CD4-positive, alpha-beta T cell (primary cell): ENCODE measurements at regions not wholly inside any gene's neighbourhood (a gene's known extent, or its start where the extent isn't known, plus 50 kb on each side); places are given as distances from the start of the nearest gene placed in this dataset.
A peak's percentile ranks its signal among the peaks of the same experiment; 100 is the strongest.

Experiments
- ATAC-seq: fragments of 200-7000 bp; cut with Tn5 transposase; one replicate; pipeline ENCODE4 v1.10.0; 2022; ENCODE audit warnings: mild to moderate bottlenecking; ENCODE audit not compliant: poor library complexity
- CTCF ChIA-PET: fragments of 350-600 bp; sonication (Branson Sonifier 250); formaldehyde crosslinking; loops from one replicate; lab custom pipeline; 2021; ENCODE audit warnings: antibody characterized with exemption, inconsistent platforms; lab: Charles Lee
- POLR2A ChIA-PET: fragments of 350-600 bp; sonication (Branson Sonifier 250); formaldehyde crosslinking; loops from one replicate; lab custom pipeline; 2021; ENCODE audit warnings: antibody characterized with exemption, inconsistent platforms; lab: Charles Lee
- DNase-seq, 14 experiments: peaks; one replicate each; pipeline ENCODE4 v3.0.0-alpha.2; 2013 to 2020; ENCODE audit warnings: mixed read lengths in 2 of 14
- H3K27ac ChIP-seq, 2 donors: one replicate each; pipeline versions ENCODE4 v1.5.1 to v1.7.0; 2013; ENCODE audit warnings: low read length in 2 of 2, low read depth in 1 of 2, mild to moderate bottlenecking in 1 of 2
- H3K27me3 ChIP-seq, 2 experiments: 1 replicate in 1 of 2; 2 replicates in 1 of 2; pipeline versions ENCODE4 v1.6.1 to v1.7.0; 2013; ENCODE audit warnings: low read length in 2 of 2, control low read depth in 1 of 2, mild to moderate bottlenecking in 1 of 2, moderate library complexity in 1 of 2; ENCODE audit not compliant: insufficient read depth in 2 of 2, control insufficient read depth in 1 of 2
- H3K36me3 ChIP-seq: one replicate; pipeline ENCODE4 v1.6.1; 2013; ENCODE audit warnings: low read length, control low read depth; ENCODE audit not compliant: insufficient read depth
- H3K4me1 ChIP-seq: one replicate; pipeline ENCODE4 v1.6.1; 2013; ENCODE audit warnings: low read length, control low read depth; ENCODE audit not compliant: insufficient read depth
- H3K4me3 ChIP-seq: one replicate; pipeline ENCODE4 v1.5.1; 2013; ENCODE audit warnings: mild to moderate bottlenecking, low read length, moderate library complexity
- H3K9me3 ChIP-seq, 2 experiments: 1 replicate in 1 of 2; 2 replicates in 1 of 2; pipeline versions ENCODE4 v1.6.1 to v1.7.0; 2013; ENCODE audit warnings: low read length in 2 of 2, mild to moderate bottlenecking in 2 of 2, control low read depth in 1 of 2, moderate library complexity in 1 of 2; ENCODE audit not compliant: control insufficient read depth in 1 of 2, insufficient read depth in 1 of 2
- H3K27ac Mint-ChIP-seq: one replicate; pipeline ENCODE4 v1.8.0; 2020; ENCODE audit warnings: mixed read lengths
- H3K27me3 Mint-ChIP-seq: one replicate; pipeline ENCODE4 v1.8.0; 2021; ENCODE audit warnings: mixed read lengths
- H3K36me3 Mint-ChIP-seq: one replicate; pipeline ENCODE4 v1.8.0; 2021; ENCODE audit warnings: low read depth, mixed read lengths
- H3K4me1 Mint-ChIP-seq: one replicate; pipeline ENCODE4 v1.8.0; 2021; ENCODE audit warnings: low read depth, mixed read lengths
- H3K4me3 Mint-ChIP-seq: one replicate; pipeline ENCODE4 v1.8.0; 2020; ENCODE audit warnings: mild to moderate bottlenecking, mixed read lengths
- H3K9me3 Mint-ChIP-seq: one replicate; pipeline ENCODE4 v1.8.0; 2020; ENCODE audit warnings: mixed read lengths
- CTCF ChIP-seq: fragments of 200-600 bp; IDR thresholded peaks from one replicate; pipeline ENCODE4 v1.8.0; 2022; ENCODE audit warnings: antibody characterized with exemption, mild to moderate bottlenecking
- intact Hi-C, 2 experiments: fragments of 100-400 bp; cut with DNase I in 1 of 2; cut with micrococcal nuclease in 1 of 2; formaldehyde crosslinking; loops; one replicate each; pipeline versions ENCODE4 v1.15.1 to v1.9.0; 2023 to 2025; cut with DNase I, micrococcal nuclease

GRCh38 chr12:25377469-25378177 is 126.9 kb upstream of the KRAS start:
- H3K27ac Mint-ChIP-seq: peak overlapping the region; percentile 89
- Histone ChIP-seq H3K4me3 (no peak overlapping the region), H3K27ac (peak overlapping the region; percentile 26 to 65), H3K9me3 (no peaks in the 10 kb centered on the region), H3K27me3 (no peaks in the 10 kb centered on the region), H3K36me3 (no peaks in the 10 kb centered on the region), H3K4me1 (peaks cover 30% of the 10 kb centered on the region)
- CTCF ChIA-PET: interaction anchor here (0.7 to 2.6 kb wide), 5 partner anchors 10 to 136 kb away, joined by 3 to 12 read pairs (median 3); no protein-coding TSS in a partner anchor
- peak in 12 of 14 experiments; percentile 6 to 79 (median 29) for DNase-seq
- no peaks in the 10 kb centered on the region for H3K36me3 Mint-ChIP-seq
- no peak for TF ChIP-seq CTCF
- no peaks in the 10 kb centered on the region for H3K27me3 Mint-ChIP-seq
- POLR2A ChIA-PET: interaction anchor here (0.6 to 3.1 kb wide), 20 partner anchors 9 to 326 kb away, joined by 3 to 32 read pairs (median 4); partner anchors contain the start of genes DNAI7, ETFRF1 and KRAS
- peak; percentile 92 for ATAC-seq
- intact Hi-C loops: no loop called here
- peak overlapping the region; percentile 63 for H3K4me3 Mint-ChIP-seq
- no peaks in the 10 kb centered on the region for H3K9me3 Mint-ChIP-seq
- H3K4me1 Mint-ChIP-seq: peaks cover 47% of the 10 kb centered on the region

GRCh38 chr12:25376985-25377384 is 126.3 kb upstream of the KRAS start:
- H3K9me3 ChIP-seq: no peaks in the 10 kb centered on the region
- no peaks in the 10 kb centered on the region for H3K27me3 ChIP-seq
- DNase-seq: peak in 1 of 14 experiments; percentile 11
- intact Hi-C loops: no loop called here
- Mint-ChIP-seq H3K27me3 (no peaks in the 10 kb centered on the region), H3K36me3 (no peaks in the 10 kb centered on the region), H3K4me1 (peaks cover 40% of the 10 kb centered on the region), H3K27ac (peak overlapping the region; percentile 89), H3K4me3 (no peak overlapping the region), H3K9me3 (no peaks in the 10 kb centered on the region)
- no peaks in the 10 kb centered on the region for H3K36me3 ChIP-seq
- H3K27ac ChIP-seq: peak overlapping the region; percentile 26 to 65
- ChIA-PET CTCF (interaction anchor here (0.7 to 2.6 kb wide), 3 partner anchors 10 to 135 kb away, joined by 3 to 12 read pairs (median 5); no protein-coding TSS in a partner anchor), POLR2A (interaction anchor here (0.6 to 3.1 kb wide), 20 partner anchors 8 to 326 kb away, joined by 3 to 32 read pairs (median 4); partner anchors contain the start of genes DNAI7, ETFRF1 and KRAS)
- TF ChIP-seq CTCF: no peak
- peaks cover 24% of the 10 kb centered on the region for H3K4me1 ChIP-seq
- ATAC-seq: peak; percentile 38
- H3K4me3 ChIP-seq: no peak overlapping the region

GRCh38 chr12:25376407-25376806 is 125.7 kb upstream of the KRAS start:
- no peaks in the 10 kb centered on the region for H3K36me3 Mint-ChIP-seq
- H3K9me3 ChIP-seq: no peaks in the 10 kb centered on the region
- no peaks in the 10 kb centered on the region for H3K27me3 ChIP-seq
- no peak overlapping the region for H3K4me3 ChIP-seq
- H3K27me3 Mint-ChIP-seq: no peaks in the 10 kb centered on the region
- H3K4me1 ChIP-seq: peaks cover 22% of the 10 kb centered on the region
- peak overlapping the region; percentile 4 to 65 for H3K27ac ChIP-seq
- intact Hi-C loops: no loop called here
- no peaks in the 10 kb centered on the region for H3K36me3 ChIP-seq
- no peaks in the 10 kb centered on the region for H3K9me3 Mint-ChIP-seq
- ATAC-seq (no peak), DNase-seq (no peak)
- H3K4me3 Mint-ChIP-seq: no peak overlapping the region
- POLR2A ChIA-PET: interaction anchor here (3.1 kb wide), 1 partner anchor 126 kb away, joined by 32 read pairs; the partner anchor contains the start of gene KRAS
- TF ChIP-seq CTCF: no peak
- peaks cover 36% of the 10 kb centered on the region for H3K4me1 Mint-ChIP-seq
- H3K27ac Mint-ChIP-seq: peak overlapping the region; percentile 89
- CTCF ChIA-PET: interaction anchor here (2.6 kb wide), 1 partner anchor 11 kb away, joined by 12 read pairs; no protein-coding TSS in a partner anchor
